ENCODE measurements at regions not wholly inside any gene's neighbourhood (a gene's known extent, or its start where the extent isn't known, plus 50 kb on each side); places are given as distances from the start of the nearest gene placed in this dataset.

DNA sequence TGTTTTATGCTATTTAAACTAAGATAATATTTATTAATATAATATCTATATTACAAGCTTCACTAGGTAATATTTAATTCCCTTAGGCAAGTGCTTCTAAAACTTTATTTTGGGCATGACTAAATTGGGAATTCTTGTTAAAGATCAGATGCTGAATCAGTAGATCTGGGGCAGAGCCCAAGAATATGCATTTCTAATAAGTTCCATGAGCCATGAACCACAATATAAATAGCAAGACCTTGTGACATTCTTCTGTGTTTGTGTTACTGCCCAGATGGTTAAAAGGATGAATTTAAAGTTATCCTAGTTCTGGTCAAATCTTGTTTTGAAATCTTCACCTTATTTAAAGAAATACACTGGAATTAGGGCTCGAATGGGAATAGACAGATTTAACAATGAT is 258.4 kb upstream of the CACNA2D1 start:
- Histone ChIP-seq H3K9ac (ENCODE audit: low read depth, low read length) (no peak overlapping the region), H3K4me3 (ENCODE audit: low read length) (no peak overlapping the region), H3K36me3 (ENCODE audit: insufficient read depth, low read length) (no peaks in the 10 kb centered on the region), H3K4me1 (ENCODE audit: control insufficient read depth, insufficient read depth, low read length) (no peaks in the 10 kb centered on the region), H3K9me3 (replicated peaks; ENCODE audit: low read length) (no peaks in the 10 kb centered on the region), H3K27me3 (ENCODE audit: control insufficient read depth, insufficient read depth, low read length) (peaks cover 5% of the 10 kb centered on the region), H3K4me2 (ENCODE audit: low read length) (no peak overlapping the region)

DNA sequence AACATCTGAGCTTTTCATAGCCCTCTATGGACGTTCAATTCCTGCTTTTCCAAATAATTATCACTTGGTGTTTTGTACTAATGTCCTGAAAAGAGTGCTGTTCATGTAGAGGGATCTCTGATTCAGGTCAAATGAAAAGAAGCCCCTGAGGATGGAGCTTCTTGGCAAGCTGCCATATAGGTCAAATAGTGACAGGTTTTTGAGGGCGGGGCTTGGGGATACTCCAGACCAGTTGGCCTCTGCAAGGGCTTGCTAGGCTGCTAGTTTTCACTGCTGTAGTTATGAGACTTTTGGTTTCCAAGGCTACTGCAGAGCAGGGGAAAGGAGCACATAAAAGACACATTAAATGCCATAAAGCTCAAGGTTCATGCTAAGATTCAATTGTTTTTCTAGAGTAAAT is 257.2 kb upstream of the CACNA2D1 start:
- Histone ChIP-seq H3K36me3 (ENCODE audit: insufficient read depth, low read length) (no peaks in the 10 kb centered on the region), H3K9me3 (replicated peaks; ENCODE audit: low read length) (no peaks in the 10 kb centered on the region), H3K4me2 (ENCODE audit: low read length) (no peak overlapping the region), H3K4me3 (ENCODE audit: low read length) (no peak overlapping the region), H3K9ac (ENCODE audit: low read depth, low read length) (no peak overlapping the region), H3K4me1 (ENCODE audit: control insufficient read depth, insufficient read depth, low read length) (no peaks in the 10 kb centered on the region), H3K27me3 (ENCODE audit: control insufficient read depth, insufficient read depth, low read length) (peaks cover 5% of the 10 kb centered on the region)

- H3K4me3 ChIP-seq (ENCODE audit: low read length): no peak overlapping the region
- H3K4me2 ChIP-seq (ENCODE audit: low read length): no peak overlapping the region
- H3K36me3 ChIP-seq (ENCODE audit: insufficient read depth, low read length): no peaks in the 10 kb centered on the region
- no peaks in the 10 kb centered on the region for H3K27me3 ChIP-seq (ENCODE audit: control insufficient read depth, insufficient read depth, low read length)
- no peaks in the 10 kb centered on the region for H3K4me1 ChIP-seq (ENCODE audit: control insufficient read depth, insufficient read depth, low read length)
- no peak overlapping the region for H3K9ac ChIP-seq (ENCODE audit: low read depth, low read length)
- no peaks in the 10 kb centered on the region for H3K9me3 ChIP-seq (replicated peaks; ENCODE audit: low read length)
These were observed 256.2 kb upstream of the CACNA2D1 start for GRCh38 chr7:82699773-82700186.

GRCh38 chr7:82697897-82698296 is 254.3 kb upstream of the CACNA2D1 start:
- no peak overlapping the region for H3K9ac ChIP-seq (ENCODE audit: low read depth, low read length)
- no peaks in the 10 kb centered on the region for H3K36me3 ChIP-seq (ENCODE audit: insufficient read depth, low read length)
- H3K4me1 ChIP-seq (ENCODE audit: control insufficient read depth, insufficient read depth, low read length): no peaks in the 10 kb centered on the region
- H3K4me3 ChIP-seq (ENCODE audit: low read length): no peak overlapping the region
- no peaks in the 10 kb centered on the region for H3K27me3 ChIP-seq (ENCODE audit: control insufficient read depth, insufficient read depth, low read length)
- no peak overlapping the region for H3K4me2 ChIP-seq (ENCODE audit: low read length)
- H3K9me3 ChIP-seq (replicated peaks; ENCODE audit: low read length): no peaks in the 10 kb centered on the region

DNA sequence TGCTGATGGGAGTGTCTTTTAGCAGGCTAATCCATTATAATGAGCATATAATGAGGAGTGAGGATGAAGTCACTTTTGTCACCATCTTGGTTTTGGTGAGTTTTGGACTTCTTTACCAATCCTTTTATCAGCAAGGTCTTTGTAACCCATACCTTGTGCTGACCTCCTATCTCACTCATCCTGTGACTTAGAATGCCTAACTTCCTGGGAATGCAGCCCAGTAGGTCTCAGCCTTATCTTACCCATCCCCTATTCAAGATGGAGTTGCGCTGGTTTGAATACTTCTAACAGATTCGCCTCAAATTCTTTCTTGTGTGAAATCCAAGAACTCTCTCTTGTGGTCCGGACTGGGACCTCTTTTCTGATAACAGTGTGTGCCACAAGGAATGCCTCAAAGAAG is 253.1 kb upstream of the CACNA2D1 start:
- Histone ChIP-seq H3K9ac (ENCODE audit: low read depth, low read length) (no peak overlapping the region), H3K27me3 (ENCODE audit: control insufficient read depth, insufficient read depth, low read length) (peaks cover 2% of the 10 kb centered on the region), H3K4me3 (ENCODE audit: low read length) (no peak overlapping the region), H3K9me3 (replicated peaks; ENCODE audit: low read length) (no peaks in the 10 kb centered on the region), H3K4me1 (ENCODE audit: control insufficient read depth, insufficient read depth, low read length) (no peaks in the 10 kb centered on the region), H3K36me3 (ENCODE audit: insufficient read depth, low read length) (no peaks in the 10 kb centered on the region), H3K4me2 (ENCODE audit: low read length) (no peak overlapping the region)

DNA sequence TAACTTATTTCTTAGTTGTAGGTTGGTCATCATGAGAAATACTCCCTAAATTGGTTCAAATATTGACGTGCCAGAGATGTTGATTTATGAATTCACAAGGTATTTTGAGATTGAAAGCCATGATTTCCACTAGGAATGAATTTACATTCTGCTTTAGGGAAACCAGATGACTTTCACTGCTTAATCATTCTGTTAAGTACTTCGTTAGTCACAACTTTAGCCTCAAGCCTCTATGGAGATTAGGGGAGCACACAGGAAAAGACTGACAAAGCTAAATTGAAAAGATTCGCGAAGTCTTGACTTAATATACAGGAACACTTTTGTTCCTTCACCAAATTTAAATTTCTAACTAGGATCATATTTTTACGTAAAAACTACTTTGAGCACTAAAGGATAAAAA is 250.4 kb upstream of the CACNA2D1 start:
- no peaks in the 10 kb centered on the region for H3K36me3 ChIP-seq (ENCODE audit: insufficient read depth, low read length)
- peaks cover 10% of the 10 kb centered on the region for H3K27me3 ChIP-seq (ENCODE audit: control insufficient read depth, insufficient read depth, low read length)
- H3K4me1 ChIP-seq (ENCODE audit: control insufficient read depth, insufficient read depth, low read length): no peaks in the 10 kb centered on the region
- H3K4me3 ChIP-seq (ENCODE audit: low read length): no peak overlapping the region
- no peaks in the 10 kb centered on the region for H3K9me3 ChIP-seq (replicated peaks; ENCODE audit: low read length)
- H3K9ac ChIP-seq (ENCODE audit: low read depth, low read length): no peak overlapping the region
- no peak overlapping the region for H3K4me2 ChIP-seq (ENCODE audit: low read length)

DNA sequence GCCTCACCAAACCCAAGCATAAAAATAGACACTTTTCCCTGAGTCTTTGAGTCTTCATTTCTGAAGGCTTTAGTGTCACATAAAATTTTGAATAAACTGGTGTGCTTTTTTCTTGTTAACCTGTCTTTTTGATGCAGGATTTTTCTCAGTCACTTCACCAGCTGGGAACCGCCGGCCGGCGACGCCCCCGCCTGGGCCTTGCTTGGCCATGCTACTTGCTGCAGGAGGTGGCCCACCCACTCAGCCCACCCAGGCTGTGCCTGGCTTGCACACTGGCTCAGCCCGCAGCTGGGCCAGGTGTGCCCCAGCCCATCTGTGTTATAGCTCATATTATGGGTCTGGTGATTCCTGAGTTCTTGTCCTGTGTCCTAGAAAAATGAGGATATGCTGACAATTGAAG is 247.4 kb upstream of the CACNA2D1 start:
- H3K4me3 ChIP-seq (ENCODE audit: low read length): no peak overlapping the region

GRCh38 chr7:82685214-82685613 is 241.6 kb upstream of the CACNA2D1 start:
- no peaks in the 10 kb centered on the region for H3K9me3 ChIP-seq (replicated peaks; ENCODE audit: low read length)
- H3K36me3 ChIP-seq (ENCODE audit: insufficient read depth, low read length): no peaks in the 10 kb centered on the region
- no peaks in the 10 kb centered on the region for H3K4me1 ChIP-seq (ENCODE audit: control insufficient read depth, insufficient read depth, low read length)
- no peak overlapping the region for H3K4me3 ChIP-seq (ENCODE audit: low read length)
- no peak overlapping the region for H3K4me2 ChIP-seq (ENCODE audit: low read length)
- H3K9ac ChIP-seq (ENCODE audit: low read depth, low read length): no peak overlapping the region
- peaks cover 13% of the 10 kb centered on the region for H3K27me3 ChIP-seq (ENCODE audit: control insufficient read depth, insufficient read depth, low read length)

More for the DNA sequence above, 247.4 kb upstream of the CACNA2D1 start:
- Histone ChIP-seq H3K4me2 (ENCODE audit: low read length) (no peak overlapping the region), H3K9ac (ENCODE audit: low read depth, low read length) (no peak overlapping the region), H3K9me3 (replicated peaks; ENCODE audit: low read length) (no peaks in the 10 kb centered on the region), H3K27me3 (ENCODE audit: control insufficient read depth, insufficient read depth, low read length) (peaks cover 16% of the 10 kb centered on the region), H3K4me1 (ENCODE audit: control insufficient read depth, insufficient read depth, low read length) (no peaks in the 10 kb centered on the region), H3K36me3 (ENCODE audit: insufficient read depth, low read length) (no peaks in the 10 kb centered on the region)

GRCh38 chr7:82678716-82679115 is 235.1 kb upstream of the CACNA2D1 start:
- H3K4me3 ChIP-seq (ENCODE audit: low read length): no peak overlapping the region
- H3K9me3 ChIP-seq (replicated peaks; ENCODE audit: low read length): no peaks in the 10 kb centered on the region
- no peak overlapping the region for H3K9ac ChIP-seq (ENCODE audit: low read depth, low read length)
- H3K36me3 ChIP-seq (ENCODE audit: insufficient read depth, low read length): no peaks in the 10 kb centered on the region
- H3K4me2 ChIP-seq (ENCODE audit: low read length): no peak overlapping the region
- no peaks in the 10 kb centered on the region for H3K4me1 ChIP-seq (ENCODE audit: control insufficient read depth, insufficient read depth, low read length)
- H3K27me3 ChIP-seq (ENCODE audit: control insufficient read depth, insufficient read depth, low read length): no peaks in the 10 kb centered on the region

DNA sequence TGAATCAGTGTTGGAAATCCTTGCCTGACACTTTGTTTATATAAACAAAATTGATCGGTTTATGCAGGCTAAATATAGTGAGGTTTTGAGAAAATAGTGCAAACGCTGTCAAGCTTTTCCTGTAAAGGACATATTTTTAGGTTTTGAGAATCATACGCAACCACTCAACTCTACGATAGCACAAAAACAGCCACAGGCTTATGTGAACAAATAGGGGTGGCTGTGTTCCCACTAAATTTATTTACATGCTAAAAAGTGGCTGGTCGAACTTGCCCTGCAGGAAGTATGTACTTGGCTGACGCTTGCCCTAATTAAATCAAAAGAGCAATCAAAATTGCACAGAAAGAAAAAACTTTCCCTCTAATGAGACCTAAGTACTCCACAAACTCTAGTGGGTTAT is 234.7 kb upstream of the CACNA2D1 start:
- Histone ChIP-seq H3K27me3 (ENCODE audit: control insufficient read depth, insufficient read depth, low read length) (no peaks in the 10 kb centered on the region), H3K9ac (ENCODE audit: low read depth, low read length) (no peak overlapping the region), H3K4me3 (ENCODE audit: low read length) (no peak overlapping the region), H3K9me3 (replicated peaks; ENCODE audit: low read length) (no peaks in the 10 kb centered on the region), H3K36me3 (ENCODE audit: insufficient read depth, low read length) (no peaks in the 10 kb centered on the region), H3K4me2 (ENCODE audit: low read length) (no peak overlapping the region), H3K4me1 (ENCODE audit: control insufficient read depth, insufficient read depth, low read length) (no peaks in the 10 kb centered on the region)

DNA sequence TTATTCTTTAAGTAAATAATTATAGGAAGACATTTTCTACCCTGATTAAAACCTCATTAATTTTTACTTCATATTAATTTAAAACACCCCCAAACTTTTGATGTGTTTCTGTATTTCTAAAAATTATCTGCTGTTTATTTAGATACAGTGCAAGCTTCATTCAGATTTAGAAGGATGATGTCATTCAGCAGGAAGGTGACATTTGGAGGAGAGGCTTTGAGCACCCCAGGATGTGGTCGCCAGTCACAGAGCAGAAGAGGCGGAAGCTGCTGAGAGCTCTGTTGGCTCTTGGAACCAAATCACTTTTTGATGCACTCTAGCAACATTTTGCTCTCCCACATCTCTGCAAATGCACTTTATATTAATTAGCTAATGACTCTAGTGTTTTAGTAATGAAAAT is 233.9 kb upstream of the CACNA2D1 start:
- no peaks in the 10 kb centered on the region for H3K36me3 ChIP-seq (ENCODE audit: insufficient read depth, low read length)
- no peak overlapping the region for H3K9ac ChIP-seq (ENCODE audit: low read depth, low read length)
- H3K9me3 ChIP-seq (replicated peaks; ENCODE audit: low read length): no peaks in the 10 kb centered on the region
- no peaks in the 10 kb centered on the region for H3K27me3 ChIP-seq (ENCODE audit: control insufficient read depth, insufficient read depth, low read length)
- H3K4me2 ChIP-seq (ENCODE audit: low read length): no peak overlapping the region
- H3K4me3 ChIP-seq (ENCODE audit: low read length): no peak overlapping the region
- no peaks in the 10 kb centered on the region for H3K4me1 ChIP-seq (ENCODE audit: control insufficient read depth, insufficient read depth, low read length)

- Histone ChIP-seq H3K9ac (ENCODE audit: low read depth, low read length) (no peak overlapping the region), H3K4me3 (ENCODE audit: low read length) (no peak overlapping the region)
These were observed 233.3 kb upstream of the CACNA2D1 start for GRCh38 chr7:82676777-82677463.

More at GRCh38 chr7:82676777-82677463, 233.3 kb upstream of the CACNA2D1 start:
- Histone ChIP-seq H3K27me3 (ENCODE audit: control insufficient read depth, insufficient read depth, low read length) (no peaks in the 10 kb centered on the region), H3K36me3 (ENCODE audit: insufficient read depth, low read length) (no peaks in the 10 kb centered on the region), H3K9me3 (replicated peaks; ENCODE audit: low read length) (no peaks in the 10 kb centered on the region), H3K4me2 (ENCODE audit: low read length) (no peak overlapping the region), H3K4me1 (ENCODE audit: control insufficient read depth, insufficient read depth, low read length) (no peaks in the 10 kb centered on the region)

Data from skeletal muscle satellite cell (primary cell).